OCI-LY3 (cell line): ENCODE measurements at regions not wholly inside any gene's neighbourhood (a gene's known extent, or its start where the extent isn't known, plus 50 kb on each side); places are given as distances from the start of the nearest gene placed in this dataset.

Experiments used
- CTCF ChIP-seq: fragments of 200-600, 300-600 bp; sonication (generic); IDR thresholded peaks from 2 replicates; pipeline ENCODE4 v1.5.1; 2014; ENCODE audit warnings: antibody characterized with exemption, low read length, low read depth
- EZH2phosphoT487 ChIP-seq: fragments of 200-600 bp; shearing (Covaris generic); IDR thresholded peaks from 2 replicates; pipeline ENCODE4 v1.6.1; 2018; ENCODE audit warnings: antibody characterized with exemption, mixed run types, low read depth

GRCh38 chr6:145360865-145361264, 374.5 kb downstream of the EPM2A start:
- TF ChIP-seq CTCF: no peak
- no peak for TF ChIP-seq EZH2phosphoT487
